ENCODE measurements at regions not wholly inside any gene's neighbourhood (a gene's known extent, or its start where the extent isn't known, plus 50 kb on each side); places are given as distances from the start of the nearest gene placed in this dataset.

- Mint-ChIP-seq H3K4me1 (no peaks in the 10 kb centered on the region), H3K36me3 (ENCODE audit: low read depth) (no peaks in the 10 kb centered on the region), H3K4me3 (no peak overlapping the region), H3K27ac (no peak overlapping the region), H3K27me3 (no peaks in the 10 kb centered on the region)
- DNase-seq = no peak
- H3K9me3 ChIP-seq (ENCODE audit: control insufficient read depth, low read length, poor library complexity, severe bottlenecking) = no peaks in the 10 kb centered on the region
- no peak for ATAC-seq
These were observed 81.0 kb downstream of the QPCT start for GRCh38 chr2:37425408-37425807.

GRCh38 chr2:37427241-37427640, 82.8 kb downstream of the QPCT start:
- no peaks in the 10 kb centered on the region for H3K9me3 ChIP-seq (ENCODE audit: control insufficient read depth, low read length, poor library complexity, severe bottlenecking)
- peaks cover 2% of the 10 kb centered on the region for H3K36me3 Mint-ChIP-seq (ENCODE audit: low read depth)
- H3K4me1 Mint-ChIP-seq = no peaks in the 10 kb centered on the region
- H3K4me3 Mint-ChIP-seq = no peak overlapping the region
- no peaks in the 10 kb centered on the region for H3K27me3 Mint-ChIP-seq
- ATAC-seq = no peak
- no peak for DNase-seq
- no peak overlapping the region for H3K27ac Mint-ChIP-seq

GRCh38 chr2:37436323-37436722, 91.9 kb downstream of the QPCT start:
- H3K27me3 Mint-ChIP-seq = no peaks in the 10 kb centered on the region
- ATAC-seq (no peak), DNase-seq (no peak)
- H3K4me1 Mint-ChIP-seq = peaks cover 2% of the 10 kb centered on the region
- peaks cover 7% of the 10 kb centered on the region for H3K36me3 Mint-ChIP-seq (ENCODE audit: low read depth)
- no peak overlapping the region for H3K4me3 Mint-ChIP-seq
- no peaks in the 10 kb centered on the region for H3K9me3 ChIP-seq (ENCODE audit: control insufficient read depth, low read length, poor library complexity, severe bottlenecking)
- H3K27ac Mint-ChIP-seq = no peak overlapping the region

- H3K9me3 ChIP-seq (ENCODE audit: control insufficient read depth, low read length, poor library complexity, severe bottlenecking) = no peaks in the 10 kb centered on the region
- DNase-seq (no peak), ATAC-seq (no peak)
- H3K4me3 Mint-ChIP-seq = no peak overlapping the region
- peaks cover 9% of the 10 kb centered on the region for H3K36me3 Mint-ChIP-seq (ENCODE audit: low read depth)
- H3K27ac Mint-ChIP-seq = no peak overlapping the region
- H3K4me1 Mint-ChIP-seq = peaks cover 2% of the 10 kb centered on the region
- no peaks in the 10 kb centered on the region for H3K27me3 Mint-ChIP-seq
These were observed 94.8 kb downstream of the QPCT start for GRCh38 chr2:37439131-37439642.

- H3K27me3 Mint-ChIP-seq = no peaks in the 10 kb centered on the region
- peaks cover 7% of the 10 kb centered on the region for H3K36me3 Mint-ChIP-seq (ENCODE audit: low read depth)
- no peaks in the 10 kb centered on the region for H3K9me3 ChIP-seq (ENCODE audit: control insufficient read depth, low read length, poor library complexity, severe bottlenecking)
- peaks cover 2% of the 10 kb centered on the region for H3K4me1 Mint-ChIP-seq
- no peak overlapping the region for H3K4me3 Mint-ChIP-seq
- H3K27ac Mint-ChIP-seq = no peak overlapping the region
- no peak for ATAC-seq
- no peak for DNase-seq
These were observed 96.6 kb downstream of the QPCT start for GRCh38 chr2:37441055-37441454.

- H3K4me3 Mint-ChIP-seq = no peak overlapping the region
- peaks cover 9% of the 10 kb centered on the region for H3K36me3 Mint-ChIP-seq (ENCODE audit: low read depth)
- no peak for ATAC-seq
These were observed 98.7 kb downstream of the QPCT start for GRCh38 chr2:37443082-37443481.

GRCh38 chr2:37447446-37447845, 103.0 kb downstream of the QPCT start:
- peaks cover 4% of the 10 kb centered on the region for H3K36me3 Mint-ChIP-seq (ENCODE audit: low read depth)
- H3K9me3 ChIP-seq (ENCODE audit: control insufficient read depth, low read length, poor library complexity, severe bottlenecking) = no peaks in the 10 kb centered on the region
- ATAC-seq (no peak), DNase-seq (no peak)
- no peaks in the 10 kb centered on the region for H3K27me3 Mint-ChIP-seq
- H3K4me3 Mint-ChIP-seq = no peak overlapping the region
- no peaks in the 10 kb centered on the region for H3K4me1 Mint-ChIP-seq
- no peak overlapping the region for H3K27ac Mint-ChIP-seq

More at GRCh38 chr2:37443082-37443481, 98.7 kb downstream of the QPCT start:
- no peak for DNase-seq
- H3K27me3 Mint-ChIP-seq = no peaks in the 10 kb centered on the region
- H3K27ac Mint-ChIP-seq = no peak overlapping the region
- no peaks in the 10 kb centered on the region for H3K9me3 ChIP-seq (ENCODE audit: control insufficient read depth, low read length, poor library complexity, severe bottlenecking)
- H3K4me1 Mint-ChIP-seq = peaks cover 2% of the 10 kb centered on the region

GRCh38 chr2:37448342-37449120, 104.1 kb downstream of the QPCT start:
- Mint-ChIP-seq H3K4me1 (peaks cover 3% of the 10 kb centered on the region), H3K27ac (no peak overlapping the region), H3K4me3 (no peak overlapping the region), H3K27me3 (no peaks in the 10 kb centered on the region), H3K36me3 (ENCODE audit: low read depth) (peaks cover 2% of the 10 kb centered on the region)
- no peak for DNase-seq
- ATAC-seq = no peak
- no peaks in the 10 kb centered on the region for H3K9me3 ChIP-seq (ENCODE audit: control insufficient read depth, low read length, poor library complexity, severe bottlenecking)

GRCh38 chr2:37449761-37450296, 105.4 kb downstream of the QPCT start:
- DNase-seq (no peak), ATAC-seq (no peak)
- Mint-ChIP-seq H3K27me3 (no peaks in the 10 kb centered on the region), H3K4me3 (no peak overlapping the region), H3K4me1 (peaks cover 5% of the 10 kb centered on the region), H3K36me3 (ENCODE audit: low read depth) (peaks cover 2% of the 10 kb centered on the region), H3K27ac (no peak overlapping the region)
- no peaks in the 10 kb centered on the region for H3K9me3 ChIP-seq (ENCODE audit: control insufficient read depth, low read length, poor library complexity, severe bottlenecking)

- DNase-seq (no peak), ATAC-seq (peak; percentile 47)
- Mint-ChIP-seq H3K27me3 (no peaks in the 10 kb centered on the region), H3K4me1 (peaks cover 32% of the 10 kb centered on the region), H3K4me3 (peak overlapping the region; percentile 0), H3K36me3 (ENCODE audit: low read depth) (no peaks in the 10 kb centered on the region), H3K27ac (no peak overlapping the region)
- no peaks in the 10 kb centered on the region for H3K9me3 ChIP-seq (ENCODE audit: control insufficient read depth, low read length, poor library complexity, severe bottlenecking)
These were observed 108.6 kb downstream of the QPCT start for GRCh38 chr2:37453027-37453426.

- H3K36me3 Mint-ChIP-seq (ENCODE audit: low read depth) = no peaks in the 10 kb centered on the region
- H3K9me3 ChIP-seq (ENCODE audit: control insufficient read depth, low read length, poor library complexity, severe bottlenecking) = no peaks in the 10 kb centered on the region
- H3K27ac Mint-ChIP-seq = peak overlapping the region; percentile 97
- H3K4me1 Mint-ChIP-seq = peaks cover 46% of the 10 kb centered on the region
- DNase-seq (no peak), ATAC-seq (no peak)
- H3K4me3 Mint-ChIP-seq = no peak overlapping the region
- no peaks in the 10 kb centered on the region for H3K27me3 Mint-ChIP-seq
These were observed 110.7 kb downstream of the QPCT start for GRCh38 chr2:37454851-37455762.

GRCh38 chr2:37456479-37456878, 112.0 kb downstream of the QPCT start:
- Mint-ChIP-seq H3K4me1 (peaks cover 57% of the 10 kb centered on the region), H3K4me3 (peak overlapping the region; percentile 84), H3K27ac (peak overlapping the region; percentile 97), H3K27me3 (no peaks in the 10 kb centered on the region), H3K36me3 (ENCODE audit: low read depth) (no peaks in the 10 kb centered on the region)
- DNase-seq = peak in 2 of 3 donors; percentile 12 to 15
- H3K9me3 ChIP-seq (ENCODE audit: control insufficient read depth, low read length, poor library complexity, severe bottlenecking) = no peaks in the 10 kb centered on the region
- peak; percentile 74 for ATAC-seq

GRCh38 chr2:37457401-37457901, 113.0 kb downstream of the QPCT start:
- H3K9me3 ChIP-seq (ENCODE audit: control insufficient read depth, low read length, poor library complexity, severe bottlenecking) = no peaks in the 10 kb centered on the region
- Mint-ChIP-seq H3K27ac (peak overlapping the region; percentile 97), H3K4me1 (peaks cover 57% of the 10 kb centered on the region), H3K36me3 (ENCODE audit: low read depth) (no peaks in the 10 kb centered on the region), H3K4me3 (peak overlapping the region; percentile 7), H3K27me3 (no peaks in the 10 kb centered on the region)
- DNase-seq (no peak), ATAC-seq (no peak)
